ENCODE measurements at regions not wholly inside any gene's neighbourhood (a gene's known extent, or its start where the extent isn't known, plus 50 kb on each side); places are given as distances from the start of the nearest gene placed in this dataset.

DNA sequence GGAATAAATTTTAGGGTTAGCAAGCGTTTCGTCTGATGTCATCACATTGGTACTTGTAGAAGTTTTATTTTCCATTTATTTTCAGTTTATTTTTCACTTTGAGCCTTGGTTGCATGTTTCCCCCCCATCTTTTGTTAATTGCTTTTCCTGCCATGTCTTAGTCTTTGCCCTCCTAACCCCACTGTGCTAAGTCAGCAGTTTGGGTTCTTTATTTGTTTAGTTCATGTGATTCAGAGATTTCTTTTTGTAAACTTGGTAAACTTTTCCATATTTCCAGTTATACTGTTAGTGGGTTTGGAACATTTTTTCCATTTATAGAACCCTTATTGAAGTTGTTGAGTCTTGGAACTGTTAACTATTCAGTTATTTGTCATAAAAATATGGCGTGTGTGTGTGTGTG lies 252.9 kb upstream of the ANKH start:
- TF ChIP-seq CTCF (IDR thresholded peaks at IDR 0.05; ENCODE audit: low read length) (no peak), EZH2 (optimal IDR thresholded peaks at IDR 0.05; ENCODE audit: low read depth, low read length) (no peak)

Measured in MM.1S (cell line).